Testis (tissue), 2 donors: ENCODE measurements at regions not wholly inside any gene's neighbourhood (a gene's known extent, or its start where the extent isn't known, plus 50 kb on each side); places are given as distances from the start of the nearest gene placed in this dataset.

Source experiments
- POLR2A ChIP-seq: fragments of 450-650 bp; IDR thresholded peaks from one replicate; pipeline ENCODE4 v1.6.1; 2017; ENCODE audit warnings: antibody characterized with exemption, mild to moderate bottlenecking, moderate library complexity
- TF ChIP-seq, protein P1 (sequence below), 3 experiments: fragments of 450-650 bp in 2 of 3; fragments of 200-600 bp in 1 of 3; sonication (generic) in 1 of 3; IDR thresholded peaks; one replicate each; pipeline ENCODE4 v1.5.1; 2016 to 2019; ENCODE audit warnings: antibody characterized with exemption in 3 of 3, mild to moderate bottlenecking in 2 of 3, moderate library complexity in 1 of 3

DNA sequence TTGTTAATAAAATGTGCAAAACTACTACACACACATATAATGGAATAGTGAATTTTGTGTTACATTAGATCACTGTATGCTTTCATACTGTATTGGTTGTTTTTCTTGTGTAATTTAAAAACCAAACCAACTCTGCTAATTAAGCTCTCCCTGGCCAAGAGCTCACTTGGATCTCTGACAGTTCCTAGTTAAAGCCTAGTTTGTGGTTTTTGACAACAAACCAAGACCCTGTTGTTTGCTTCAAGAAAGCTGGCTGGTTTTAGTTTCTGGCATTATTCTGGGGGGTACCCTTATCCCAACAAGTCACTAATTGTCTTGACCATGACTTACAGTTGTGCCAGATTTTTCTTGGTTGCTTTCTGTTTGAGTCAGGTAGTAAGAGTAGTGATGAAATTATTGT is 121.4 kb upstream of the CXorf66 start:
- TF ChIP-seq, protein P1, sequence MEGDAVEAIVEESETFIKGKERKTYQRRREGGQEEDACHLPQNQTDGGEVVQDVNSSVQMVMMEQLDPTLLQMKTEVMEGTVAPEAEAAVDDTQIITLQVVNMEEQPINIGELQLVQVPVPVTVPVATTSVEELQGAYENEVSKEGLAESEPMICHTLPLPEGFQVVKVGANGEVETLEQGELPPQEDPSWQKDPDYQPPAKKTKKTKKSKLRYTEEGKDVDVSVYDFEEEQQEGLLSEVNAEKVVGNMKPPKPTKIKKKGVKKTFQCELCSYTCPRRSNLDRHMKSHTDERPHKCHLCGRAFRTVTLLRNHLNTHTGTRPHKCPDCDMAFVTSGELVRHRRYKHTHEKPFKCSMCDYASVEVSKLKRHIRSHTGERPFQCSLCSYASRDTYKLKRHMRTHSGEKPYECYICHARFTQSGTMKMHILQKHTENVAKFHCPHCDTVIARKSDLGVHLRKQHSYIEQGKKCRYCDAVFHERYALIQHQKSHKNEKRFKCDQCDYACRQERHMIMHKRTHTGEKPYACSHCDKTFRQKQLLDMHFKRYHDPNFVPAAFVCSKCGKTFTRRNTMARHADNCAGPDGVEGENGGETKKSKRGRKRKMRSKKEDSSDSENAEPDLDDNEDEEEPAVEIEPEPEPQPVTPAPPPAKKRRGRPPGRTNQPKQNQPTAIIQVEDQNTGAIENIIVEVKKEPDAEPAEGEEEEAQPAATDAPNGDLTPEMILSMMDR (IDR thresholded peaks at IDR 0.05): no peak
- TF ChIP-seq POLR2A: no peak
